HL-60 (cell line): ENCODE measurements at regions not wholly inside any gene's neighbourhood (a gene's known extent, or its start where the extent isn't known, plus 50 kb on each side); places are given as distances from the start of the nearest gene placed in this dataset.

Experiments used
- DNase-seq, 2 experiments: peaks; one replicate each; pipeline ENCODE4 v3.0.0-alpha.2; 2010 to 2020; ENCODE audit warnings: low read depth in 1 of 2, low spot score in 1 of 2
- H3K27ac ChIP-seq: fragments of 250-450 bp; sonication (Bioruptor Pico); replicated peaks from 2 replicates; pipeline ENCODE4 v1.5.1; 2020; ENCODE audit warnings: mild to moderate bottlenecking, moderate library complexity
- H3K27me3 ChIP-seq: fragments of 250-450 bp; sonication (Bioruptor Pico); 2 replicates; pipeline ENCODE4 v1.5.1; 2021; ENCODE audit warnings: mild to moderate bottlenecking, moderate library complexity; ENCODE audit not compliant: insufficient read depth, poor library complexity, severe bottlenecking
- H3K4me3 ChIP-seq: replicated peaks from 2 replicates; pipeline ENCODE4 v1.5.1; 2011; ENCODE audit warnings: mild to moderate bottlenecking, control low read depth, low read length; ENCODE audit not compliant: insufficient read depth
- GABPA ChIP-seq: IDR thresholded peaks from 2 replicates; pipeline ENCODE4 v1.6.1; 2012; ENCODE audit warnings: low read depth
- POLR2AphosphoS5 ChIP-seq: IDR thresholded peaks from 2 replicates; pipeline ENCODE4 v1.6.1; 2012; ENCODE audit warnings: low read depth
- SPI1 ChIP-seq: IDR thresholded peaks from 2 replicates; pipeline ENCODE4 v1.6.1; 2012; ENCODE audit warnings: low read depth, mild to moderate bottlenecking, borderline replicate concordance
- TF ChIP-seq, protein P1 (sequence below): IDR thresholded peaks from one replicate; pipeline ENCODE4 v1.5.1; 2011; ENCODE audit warnings: low read length, control low read depth, inconsistent platforms; ENCODE audit not compliant: insufficient read depth
- TF ChIP-seq, protein P2 (sequence below): IDR thresholded peaks from 2 replicates; pipeline ENCODE4 v1.6.1; 2012; ENCODE audit warnings: low read depth; ENCODE audit not compliant: insufficient replicate concordance

DNA sequence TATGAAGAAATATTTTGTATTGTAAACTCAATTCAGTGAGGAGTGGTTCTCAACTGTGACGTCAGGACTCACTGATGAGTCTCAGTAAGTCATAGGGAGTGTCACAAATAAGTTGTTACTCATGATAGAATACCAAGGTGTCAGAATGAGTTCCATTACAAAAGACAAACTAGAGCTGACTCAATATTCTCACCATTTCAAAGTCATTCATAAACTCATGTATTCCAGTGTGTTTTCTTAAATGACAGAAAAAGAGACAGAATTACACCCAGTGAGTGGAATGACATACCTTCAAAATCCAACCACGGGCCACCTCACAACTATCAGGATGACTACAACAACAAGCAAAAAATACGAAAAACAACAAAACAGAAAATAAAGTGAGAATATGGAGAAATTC lies 321.5 kb downstream of the ENC1 start:
- no peak for DNase-seq
- no peaks in the 10 kb centered on the region for H3K27me3 ChIP-seq
- no peak for TF ChIP-seq POLR2AphosphoS5
- TF ChIP-seq, protein P1, sequence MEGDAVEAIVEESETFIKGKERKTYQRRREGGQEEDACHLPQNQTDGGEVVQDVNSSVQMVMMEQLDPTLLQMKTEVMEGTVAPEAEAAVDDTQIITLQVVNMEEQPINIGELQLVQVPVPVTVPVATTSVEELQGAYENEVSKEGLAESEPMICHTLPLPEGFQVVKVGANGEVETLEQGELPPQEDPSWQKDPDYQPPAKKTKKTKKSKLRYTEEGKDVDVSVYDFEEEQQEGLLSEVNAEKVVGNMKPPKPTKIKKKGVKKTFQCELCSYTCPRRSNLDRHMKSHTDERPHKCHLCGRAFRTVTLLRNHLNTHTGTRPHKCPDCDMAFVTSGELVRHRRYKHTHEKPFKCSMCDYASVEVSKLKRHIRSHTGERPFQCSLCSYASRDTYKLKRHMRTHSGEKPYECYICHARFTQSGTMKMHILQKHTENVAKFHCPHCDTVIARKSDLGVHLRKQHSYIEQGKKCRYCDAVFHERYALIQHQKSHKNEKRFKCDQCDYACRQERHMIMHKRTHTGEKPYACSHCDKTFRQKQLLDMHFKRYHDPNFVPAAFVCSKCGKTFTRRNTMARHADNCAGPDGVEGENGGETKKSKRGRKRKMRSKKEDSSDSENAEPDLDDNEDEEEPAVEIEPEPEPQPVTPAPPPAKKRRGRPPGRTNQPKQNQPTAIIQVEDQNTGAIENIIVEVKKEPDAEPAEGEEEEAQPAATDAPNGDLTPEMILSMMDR, result no peak
- TF ChIP-seq GABPA, result no peak
- TF ChIP-seq, protein P2, sequence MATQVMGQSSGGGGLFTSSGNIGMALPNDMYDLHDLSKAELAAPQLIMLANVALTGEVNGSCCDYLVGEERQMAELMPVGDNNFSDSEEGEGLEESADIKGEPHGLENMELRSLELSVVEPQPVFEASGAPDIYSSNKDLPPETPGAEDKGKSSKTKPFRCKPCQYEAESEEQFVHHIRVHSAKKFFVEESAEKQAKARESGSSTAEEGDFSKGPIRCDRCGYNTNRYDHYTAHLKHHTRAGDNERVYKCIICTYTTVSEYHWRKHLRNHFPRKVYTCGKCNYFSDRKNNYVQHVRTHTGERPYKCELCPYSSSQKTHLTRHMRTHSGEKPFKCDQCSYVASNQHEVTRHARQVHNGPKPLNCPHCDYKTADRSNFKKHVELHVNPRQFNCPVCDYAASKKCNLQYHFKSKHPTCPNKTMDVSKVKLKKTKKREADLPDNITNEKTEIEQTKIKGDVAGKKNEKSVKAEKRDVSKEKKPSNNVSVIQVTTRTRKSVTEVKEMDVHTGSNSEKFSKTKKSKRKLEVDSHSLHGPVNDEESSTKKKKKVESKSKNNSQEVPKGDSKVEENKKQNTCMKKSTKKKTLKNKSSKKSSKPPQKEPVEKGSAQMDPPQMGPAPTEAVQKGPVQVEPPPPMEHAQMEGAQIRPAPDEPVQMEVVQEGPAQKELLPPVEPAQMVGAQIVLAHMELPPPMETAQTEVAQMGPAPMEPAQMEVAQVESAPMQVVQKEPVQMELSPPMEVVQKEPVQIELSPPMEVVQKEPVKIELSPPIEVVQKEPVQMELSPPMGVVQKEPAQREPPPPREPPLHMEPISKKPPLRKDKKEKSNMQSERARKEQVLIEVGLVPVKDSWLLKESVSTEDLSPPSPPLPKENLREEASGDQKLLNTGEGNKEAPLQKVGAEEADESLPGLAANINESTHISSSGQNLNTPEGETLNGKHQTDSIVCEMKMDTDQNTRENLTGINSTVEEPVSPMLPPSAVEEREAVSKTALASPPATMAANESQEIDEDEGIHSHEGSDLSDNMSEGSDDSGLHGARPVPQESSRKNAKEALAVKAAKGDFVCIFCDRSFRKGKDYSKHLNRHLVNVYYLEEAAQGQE, result no peak
- no peak for TF ChIP-seq SPI1
- H3K4me3 ChIP-seq, result no peak overlapping the region
- no peak overlapping the region for H3K27ac ChIP-seq

DNA sequence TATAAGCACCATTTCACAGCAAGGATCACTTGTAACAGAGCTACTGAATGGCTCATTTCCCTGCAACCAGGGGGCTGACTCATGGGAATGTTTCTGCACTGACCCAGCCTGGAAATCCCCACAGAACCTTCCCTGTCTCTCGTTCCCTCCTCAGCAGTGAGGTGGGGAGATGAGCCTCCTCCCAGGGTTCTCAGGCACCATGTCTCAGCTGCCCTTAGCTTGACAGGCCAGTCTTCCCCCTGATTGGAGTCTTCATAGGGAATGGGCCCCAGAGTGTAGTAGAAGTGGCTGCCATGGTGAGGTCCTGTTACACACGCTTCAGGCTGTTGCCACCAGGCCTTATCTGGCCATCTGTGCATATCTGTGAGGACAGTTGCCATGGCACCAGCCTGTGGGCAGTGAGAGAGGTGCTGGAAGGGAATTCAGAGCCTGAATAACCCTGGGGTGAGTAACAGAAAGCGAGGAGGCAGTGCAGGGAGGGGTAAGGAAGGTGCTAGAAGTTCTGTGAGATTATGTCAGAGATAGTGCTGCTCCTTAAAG lies 324.4 kb downstream of the ENC1 start:
- Histone ChIP-seq H3K4me3 (no peak overlapping the region), H3K27me3 (no peaks in the 10 kb centered on the region), H3K27ac (no peak overlapping the region)
- no peak for TF ChIP-seq GABPA
- TF ChIP-seq, protein P2, result no peak
- TF ChIP-seq, protein P1, result no peak
- no peak for TF ChIP-seq POLR2AphosphoS5
- TF ChIP-seq SPI1, result no peak
- no peak for DNase-seq

DNA sequence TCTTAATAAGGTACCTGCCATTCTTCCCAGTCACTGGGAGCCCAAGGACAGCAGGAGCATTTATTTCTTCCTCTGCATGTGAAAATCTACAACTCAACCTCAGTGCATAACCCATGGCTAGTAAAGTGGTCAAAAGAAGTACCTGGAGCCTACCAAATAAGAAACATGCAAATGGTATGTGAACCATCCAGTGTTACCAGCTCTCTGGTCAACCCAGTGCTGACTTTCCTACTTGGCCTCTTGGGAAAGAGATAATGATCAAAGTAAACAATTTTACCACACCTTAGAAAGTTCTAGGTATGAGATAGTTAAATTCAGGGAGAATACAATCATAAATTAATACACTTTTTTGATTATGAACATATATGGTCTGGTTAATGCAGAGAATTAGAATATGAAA lies 325.6 kb downstream of the ENC1 start:
- no peak for DNase-seq
- TF ChIP-seq, protein P1, result no peak
- TF ChIP-seq POLR2AphosphoS5, result no peak
- no peak for TF ChIP-seq GABPA
- TF ChIP-seq, protein P2, result no peak
- TF ChIP-seq SPI1, result no peak
- no peak overlapping the region for H3K27ac ChIP-seq
- no peaks in the 10 kb centered on the region for H3K27me3 ChIP-seq
- H3K4me3 ChIP-seq, result no peak overlapping the region
